ENCODE measurements at regions not wholly inside any gene's neighbourhood (a gene's known extent, or its start where the extent isn't known, plus 50 kb on each side); places are given as distances from the start of the nearest gene placed in this dataset.

DNA sequence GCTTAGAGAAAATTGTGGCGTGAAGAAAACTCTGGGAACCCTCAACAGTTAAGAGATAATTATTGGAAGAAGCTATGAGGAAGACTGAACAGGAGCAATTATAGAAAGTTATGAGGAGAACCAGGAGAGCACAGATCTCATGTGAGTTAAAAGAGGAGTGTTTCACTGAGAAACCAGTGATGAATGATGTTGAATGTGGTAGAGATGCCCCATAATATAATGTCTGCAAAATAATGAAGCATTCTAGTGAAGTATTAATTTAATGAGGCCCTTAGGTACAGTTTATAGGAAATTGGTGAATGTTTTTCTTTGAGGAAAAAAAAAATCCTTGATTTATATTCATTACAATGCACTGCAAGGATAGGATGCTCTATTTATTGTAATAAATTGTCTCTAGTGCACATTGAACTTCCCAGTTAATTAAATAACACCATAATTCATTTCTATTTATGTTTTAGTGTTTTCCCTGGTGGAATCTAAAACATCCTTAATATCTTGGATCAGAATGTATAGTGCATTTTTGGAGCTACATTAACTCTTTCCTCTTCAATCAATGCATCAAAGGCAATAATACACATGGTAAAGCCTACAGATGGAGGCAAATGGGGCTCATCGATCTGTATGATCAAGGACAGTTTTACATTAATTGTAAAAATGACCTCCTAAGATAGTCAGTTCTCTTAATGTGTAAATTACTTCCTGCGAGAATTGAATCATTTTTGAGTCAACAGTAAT, 91.4 kb upstream of the EYS start:
- no peaks in the 10 kb centered on the region for H3K27me3 Mint-ChIP-seq (ENCODE audit: low read depth, poor library complexity)
- H3K4me1 Mint-ChIP-seq = no peaks in the 10 kb centered on the region
- H3K27ac Mint-ChIP-seq = no peak overlapping the region
- H3K36me3 Mint-ChIP-seq (ENCODE audit: low read depth) = no peaks in the 10 kb centered on the region
- H3K9me3 Mint-ChIP-seq = no peaks in the 10 kb centered on the region
- no peak overlapping the region for H3K4me3 Mint-ChIP-seq
- DNase-seq = no peak
- TF ChIP-seq, protein P1, sequence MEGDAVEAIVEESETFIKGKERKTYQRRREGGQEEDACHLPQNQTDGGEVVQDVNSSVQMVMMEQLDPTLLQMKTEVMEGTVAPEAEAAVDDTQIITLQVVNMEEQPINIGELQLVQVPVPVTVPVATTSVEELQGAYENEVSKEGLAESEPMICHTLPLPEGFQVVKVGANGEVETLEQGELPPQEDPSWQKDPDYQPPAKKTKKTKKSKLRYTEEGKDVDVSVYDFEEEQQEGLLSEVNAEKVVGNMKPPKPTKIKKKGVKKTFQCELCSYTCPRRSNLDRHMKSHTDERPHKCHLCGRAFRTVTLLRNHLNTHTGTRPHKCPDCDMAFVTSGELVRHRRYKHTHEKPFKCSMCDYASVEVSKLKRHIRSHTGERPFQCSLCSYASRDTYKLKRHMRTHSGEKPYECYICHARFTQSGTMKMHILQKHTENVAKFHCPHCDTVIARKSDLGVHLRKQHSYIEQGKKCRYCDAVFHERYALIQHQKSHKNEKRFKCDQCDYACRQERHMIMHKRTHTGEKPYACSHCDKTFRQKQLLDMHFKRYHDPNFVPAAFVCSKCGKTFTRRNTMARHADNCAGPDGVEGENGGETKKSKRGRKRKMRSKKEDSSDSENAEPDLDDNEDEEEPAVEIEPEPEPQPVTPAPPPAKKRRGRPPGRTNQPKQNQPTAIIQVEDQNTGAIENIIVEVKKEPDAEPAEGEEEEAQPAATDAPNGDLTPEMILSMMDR (IDR thresholded peaks at IDR 0.05) = no peak

DNA sequence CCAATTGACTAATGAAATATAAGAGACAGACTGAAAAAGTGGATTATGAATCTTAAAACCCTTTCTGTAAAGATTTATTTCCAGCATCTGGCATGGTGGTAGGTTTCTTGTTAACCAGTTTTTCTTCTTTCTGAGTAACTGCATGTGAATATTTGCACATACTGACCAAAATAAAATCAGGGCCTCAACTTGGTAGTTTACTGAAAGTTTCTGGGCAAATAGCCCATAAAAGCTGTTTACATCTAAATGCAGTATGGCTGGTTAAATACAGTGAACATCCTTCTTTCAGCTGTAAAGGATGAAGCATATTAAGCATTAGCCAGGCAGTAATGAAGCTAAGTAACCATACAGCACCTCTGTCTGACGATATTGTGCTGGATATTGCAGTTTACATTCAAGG, 83.6 kb upstream of the EYS start:
- no peaks in the 10 kb centered on the region for H3K9me3 Mint-ChIP-seq
- DNase-seq = no peak
- H3K36me3 Mint-ChIP-seq (ENCODE audit: low read depth) = no peaks in the 10 kb centered on the region
- TF ChIP-seq, protein P1 (IDR thresholded peaks at IDR 0.05) = no peak
- no peaks in the 10 kb centered on the region for H3K27me3 Mint-ChIP-seq (ENCODE audit: low read depth, poor library complexity)
- H3K4me3 Mint-ChIP-seq = no peak overlapping the region
- H3K27ac Mint-ChIP-seq = no peak overlapping the region
- no peaks in the 10 kb centered on the region for H3K4me1 Mint-ChIP-seq

DNA sequence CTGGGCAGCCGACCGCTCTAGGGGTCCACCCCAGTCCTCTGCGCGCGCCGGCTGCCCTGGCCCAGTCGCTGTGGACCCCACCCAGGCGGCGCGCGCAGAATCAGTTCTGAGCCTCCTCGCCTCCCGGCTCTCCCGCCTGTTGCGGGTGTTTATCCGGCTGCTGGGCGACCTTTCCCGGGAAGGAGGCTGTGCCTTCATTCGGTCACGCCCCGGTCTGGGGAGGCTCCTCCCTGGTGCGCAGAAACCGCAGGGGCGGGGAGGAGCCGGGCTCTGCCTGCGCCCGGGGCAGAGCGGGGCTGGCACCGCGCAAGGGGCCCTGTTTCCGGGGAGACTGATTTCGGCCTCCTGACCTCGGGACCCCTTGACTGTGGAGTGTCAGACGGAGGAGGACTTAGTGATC, 80.8 kb upstream of the EYS start:
- Mint-ChIP-seq H3K4me1 (no peaks in the 10 kb centered on the region), H3K27ac (no peak overlapping the region), H3K4me3 (no peak overlapping the region), H3K36me3 (ENCODE audit: low read depth) (no peaks in the 10 kb centered on the region), H3K27me3 (ENCODE audit: low read depth, poor library complexity) (no peaks in the 10 kb centered on the region), H3K9me3 (no peaks in the 10 kb centered on the region)
- TF ChIP-seq, protein P1 (IDR thresholded peaks at IDR 0.05) = no peak
- no peak for DNase-seq

DNA sequence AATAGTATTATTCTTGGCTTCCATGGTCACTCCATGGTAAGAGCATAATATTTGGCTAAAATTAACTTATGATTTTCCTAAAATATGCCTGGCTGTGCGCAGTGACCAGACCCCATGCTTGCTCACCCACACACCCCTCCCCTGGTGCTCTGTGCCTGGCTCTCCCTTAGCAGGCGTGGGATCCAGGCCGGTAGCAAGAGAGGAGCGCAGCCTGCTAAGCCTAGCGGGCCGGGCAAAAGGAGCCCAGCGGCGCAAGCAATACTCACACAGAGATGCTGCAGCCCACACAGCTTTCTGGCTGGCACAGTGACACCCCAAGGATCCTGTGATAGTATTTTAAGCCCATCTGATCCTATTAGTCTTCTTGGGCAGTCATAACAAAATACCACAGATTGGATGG, 79.8 kb upstream of the EYS start:
- Mint-ChIP-seq H3K4me3 (no peak overlapping the region), H3K9me3 (no peaks in the 10 kb centered on the region), H3K27ac (no peak overlapping the region), H3K36me3 (ENCODE audit: low read depth) (no peaks in the 10 kb centered on the region), H3K27me3 (ENCODE audit: low read depth, poor library complexity) (no peaks in the 10 kb centered on the region), H3K4me1 (no peaks in the 10 kb centered on the region)
- TF ChIP-seq, protein P1 (IDR thresholded peaks at IDR 0.05) = no peak
- no peak for DNase-seq

DNA sequence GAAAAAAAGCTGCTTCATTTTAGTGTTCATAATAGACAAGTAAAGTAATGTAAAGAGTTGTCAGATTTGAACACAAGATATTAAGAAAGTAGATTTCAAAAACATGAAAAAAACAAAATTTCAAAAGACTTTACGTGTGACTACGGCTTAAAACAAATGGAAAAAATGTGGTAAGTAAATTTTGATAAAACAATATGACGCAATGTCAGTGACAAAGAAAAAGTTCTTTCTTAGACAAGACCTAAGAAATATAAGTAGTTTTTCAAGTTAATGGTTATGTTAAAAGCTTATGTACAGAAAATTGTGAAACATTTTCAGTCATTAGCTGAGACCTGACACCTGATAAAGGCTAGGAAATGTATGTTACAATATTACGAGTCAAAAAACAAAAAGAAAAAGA, 73.7 kb upstream of the EYS start:
- H3K4me3 Mint-ChIP-seq = no peak overlapping the region
- no peaks in the 10 kb centered on the region for H3K27me3 Mint-ChIP-seq (ENCODE audit: low read depth, poor library complexity)
- H3K9me3 Mint-ChIP-seq = peaks cover 5% of the 10 kb centered on the region
- no peaks in the 10 kb centered on the region for H3K36me3 Mint-ChIP-seq (ENCODE audit: low read depth)
- no peaks in the 10 kb centered on the region for H3K4me1 Mint-ChIP-seq
- H3K27ac Mint-ChIP-seq = no peak overlapping the region
- TF ChIP-seq, protein P1 (IDR thresholded peaks at IDR 0.05) = no peak
- no peak for DNase-seq

DNA sequence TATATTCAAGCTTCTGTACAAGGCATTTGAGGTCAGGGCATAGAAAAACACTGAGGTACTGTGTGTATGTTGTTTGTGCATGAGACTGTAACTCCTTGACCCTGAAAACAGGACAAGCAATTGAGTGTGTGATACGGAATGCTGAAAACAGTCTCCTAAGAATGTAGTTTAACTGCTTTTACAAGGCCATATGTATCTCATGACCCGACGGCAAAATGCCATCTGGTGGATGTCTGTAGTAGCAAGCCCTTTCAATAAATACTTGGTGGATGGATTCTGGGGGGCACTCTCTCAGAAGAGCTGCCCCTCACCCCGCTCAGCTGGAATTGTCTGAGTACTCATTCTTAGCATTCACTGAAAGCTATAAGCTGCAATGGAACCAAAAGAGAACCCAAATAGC, 69.3 kb upstream of the EYS start:
- no peaks in the 10 kb centered on the region for H3K27me3 Mint-ChIP-seq (ENCODE audit: low read depth, poor library complexity)
- no peaks in the 10 kb centered on the region for H3K36me3 Mint-ChIP-seq (ENCODE audit: low read depth)
- TF ChIP-seq, protein P1 (IDR thresholded peaks at IDR 0.05) = no peak
- H3K27ac Mint-ChIP-seq = no peak overlapping the region
- H3K4me3 Mint-ChIP-seq = no peak overlapping the region
- H3K4me1 Mint-ChIP-seq = no peaks in the 10 kb centered on the region
- no peak for DNase-seq
- peaks cover 5% of the 10 kb centered on the region for H3K9me3 Mint-ChIP-seq
